ENCODE measurements at regions not wholly inside any gene's neighbourhood (a gene's known extent, or its start where the extent isn't known, plus 50 kb on each side); places are given as distances from the start of the nearest gene placed in this dataset.
A peak's percentile ranks its signal among the peaks of the same experiment; 100 is the strongest.

DNA sequence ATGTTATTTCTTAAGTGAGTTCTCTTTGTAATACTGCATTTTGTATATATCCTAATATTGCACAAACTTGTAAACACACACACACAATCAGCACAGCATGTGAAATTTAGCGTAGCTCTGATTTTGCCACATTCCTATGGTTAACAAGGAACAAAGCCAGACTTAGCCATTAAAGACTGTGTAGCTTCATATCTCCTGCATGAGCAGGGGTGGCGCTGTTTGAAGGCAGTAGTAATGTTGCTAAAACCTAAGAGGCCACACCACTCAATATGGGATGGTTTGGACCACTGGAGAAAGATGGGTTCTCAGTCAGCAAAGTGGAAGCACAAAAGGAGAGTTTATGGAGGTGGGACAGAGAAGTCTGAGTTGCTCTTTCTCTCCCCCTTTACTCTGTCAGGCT is 61.1 kb upstream of the RND3 start:
- no peak for TF ChIP-seq EZH2 (IDR thresholded peaks at IDR 0.05; ENCODE audit: borderline replicate concordance, low read length)
- TF ChIP-seq, protein P1, sequence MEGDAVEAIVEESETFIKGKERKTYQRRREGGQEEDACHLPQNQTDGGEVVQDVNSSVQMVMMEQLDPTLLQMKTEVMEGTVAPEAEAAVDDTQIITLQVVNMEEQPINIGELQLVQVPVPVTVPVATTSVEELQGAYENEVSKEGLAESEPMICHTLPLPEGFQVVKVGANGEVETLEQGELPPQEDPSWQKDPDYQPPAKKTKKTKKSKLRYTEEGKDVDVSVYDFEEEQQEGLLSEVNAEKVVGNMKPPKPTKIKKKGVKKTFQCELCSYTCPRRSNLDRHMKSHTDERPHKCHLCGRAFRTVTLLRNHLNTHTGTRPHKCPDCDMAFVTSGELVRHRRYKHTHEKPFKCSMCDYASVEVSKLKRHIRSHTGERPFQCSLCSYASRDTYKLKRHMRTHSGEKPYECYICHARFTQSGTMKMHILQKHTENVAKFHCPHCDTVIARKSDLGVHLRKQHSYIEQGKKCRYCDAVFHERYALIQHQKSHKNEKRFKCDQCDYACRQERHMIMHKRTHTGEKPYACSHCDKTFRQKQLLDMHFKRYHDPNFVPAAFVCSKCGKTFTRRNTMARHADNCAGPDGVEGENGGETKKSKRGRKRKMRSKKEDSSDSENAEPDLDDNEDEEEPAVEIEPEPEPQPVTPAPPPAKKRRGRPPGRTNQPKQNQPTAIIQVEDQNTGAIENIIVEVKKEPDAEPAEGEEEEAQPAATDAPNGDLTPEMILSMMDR (IDR thresholded peaks at IDR 0.05; ENCODE audit: low read length) = peak; percentile 49; the same call in 1 of the 2 replicates
